ENCODE measurements at regions not wholly inside any gene's neighbourhood (a gene's known extent, or its start where the extent isn't known, plus 50 kb on each side); places are given as distances from the start of the nearest gene placed in this dataset.
"Not testable (repeated sequence)": the region's sequence is repeated elsewhere in the genome, so short reads cannot be mapped to it uniquely, and the experiment has no call there.

DNA sequence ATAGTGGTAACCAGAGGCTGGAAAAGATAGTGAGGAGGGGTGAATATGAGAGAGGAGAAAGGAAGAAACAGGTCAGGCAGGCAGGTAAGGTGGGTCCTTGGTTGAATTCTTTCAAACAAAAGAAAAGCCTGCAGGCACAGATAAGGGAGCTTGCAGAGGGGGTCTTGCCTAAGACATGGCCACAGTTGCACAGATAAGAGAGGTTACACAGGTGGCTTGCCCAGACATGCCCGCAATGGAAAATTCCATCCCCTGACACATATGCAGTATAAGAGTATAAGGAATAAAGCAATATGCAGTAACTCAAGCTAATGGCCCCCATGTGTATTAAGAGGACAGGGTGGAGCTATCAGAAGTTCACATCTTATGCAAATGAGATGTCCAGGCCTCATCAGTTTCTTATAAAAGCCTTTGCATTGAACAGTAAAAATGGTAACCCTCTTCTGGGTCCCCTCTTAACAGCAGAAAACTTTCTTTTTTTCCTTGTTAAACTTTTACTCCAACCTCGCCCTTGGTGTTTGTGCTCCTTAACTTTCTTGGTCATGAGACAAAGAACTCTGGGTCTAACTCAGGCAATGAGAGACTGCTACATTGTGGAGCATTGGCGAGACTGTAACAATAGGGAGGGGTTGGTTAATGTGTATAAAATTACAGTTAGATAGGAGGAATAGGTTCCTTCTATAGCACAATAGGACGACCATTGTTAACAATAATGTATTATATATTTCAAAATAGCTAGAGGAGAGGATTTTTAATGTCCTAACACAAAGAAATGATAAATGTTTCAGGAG is 764.6 kb downstream of the TSN start:
- no peak for DNase-seq

GRCh38 chr2:122523143-122523542 is 767.7 kb downstream of the TSN start:
- DNase-seq, result no peak

DNA sequence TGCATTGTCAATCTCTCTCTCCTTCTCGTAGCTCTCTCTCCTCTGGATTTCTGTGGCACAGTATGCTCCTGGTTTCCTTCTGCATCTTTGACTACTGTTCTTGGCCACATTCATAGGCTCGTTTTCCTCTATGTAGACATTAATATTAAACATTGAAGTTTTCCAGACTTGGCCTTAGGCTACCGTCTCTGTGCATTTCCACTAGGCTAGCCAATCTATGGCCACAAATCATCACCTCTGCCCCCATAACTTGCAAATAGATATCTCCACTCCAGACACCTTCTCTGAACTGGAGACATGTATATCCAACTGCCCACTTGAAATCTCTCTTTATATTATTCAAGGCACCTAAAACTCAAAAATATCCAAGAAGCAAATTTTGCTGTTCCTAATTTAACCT is 768.5 kb downstream of the TSN start:
- no peak for DNase-seq

- no peak for DNase-seq
Observed at GRCh38 chr2:122525336-122525735, 769.9 kb downstream of the TSN start.

DNA sequence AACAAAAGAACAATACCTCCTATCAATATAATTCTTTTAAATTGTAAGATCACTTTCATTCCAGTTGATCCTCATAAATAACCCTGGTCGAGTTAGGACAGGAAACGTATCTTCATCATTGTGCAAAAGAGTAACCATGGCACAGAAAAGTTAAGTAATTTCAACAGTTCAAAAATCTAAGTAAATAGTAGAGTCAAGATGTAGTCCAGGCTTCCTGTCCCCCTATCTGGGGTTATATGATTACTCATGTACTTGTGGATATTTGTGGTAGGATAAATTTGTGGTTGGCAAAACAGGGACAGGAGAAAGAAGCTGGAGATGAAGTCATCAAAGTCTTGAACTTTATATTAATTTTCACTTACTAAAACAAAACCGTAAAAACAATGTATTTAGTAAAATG is 772.6 kb downstream of the TSN start:
- DNase-seq, result no peak

DNA sequence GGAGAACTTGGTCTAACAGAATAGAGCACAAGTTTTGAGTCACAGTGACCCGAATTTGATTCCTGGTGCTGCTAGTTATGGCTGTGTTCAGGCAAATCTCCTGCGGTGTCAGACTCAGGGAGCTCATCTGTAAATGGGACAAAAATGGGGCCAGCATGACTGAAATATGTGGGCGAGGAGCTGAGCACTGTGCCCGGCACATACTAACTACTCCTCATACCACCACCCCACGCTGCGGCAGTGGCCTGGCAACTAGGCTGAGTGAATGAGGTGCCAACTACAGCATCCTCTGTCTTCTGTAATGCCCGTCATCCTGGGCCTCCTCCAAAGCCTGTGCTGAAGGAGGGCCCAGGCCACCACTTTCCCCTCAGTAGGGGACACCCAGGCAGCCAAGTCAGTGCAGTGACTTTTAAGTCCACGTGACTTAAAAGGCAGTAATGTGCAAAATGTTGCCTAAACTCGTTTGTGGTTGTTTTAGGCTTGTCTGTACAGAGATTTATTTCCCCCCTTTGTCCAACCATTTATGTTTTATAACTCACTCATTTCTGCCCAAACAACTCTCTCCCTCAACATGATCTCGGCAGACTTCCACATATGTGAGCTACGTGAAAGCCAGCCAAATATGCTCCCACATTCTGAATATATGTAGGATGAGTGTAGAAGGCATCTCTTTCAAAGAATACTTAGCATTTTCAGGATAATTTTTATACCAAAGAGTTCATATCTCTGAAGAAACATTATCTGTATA is 773.7 kb downstream of the TSN start:
- DNase-seq, result no peak

DNA sequence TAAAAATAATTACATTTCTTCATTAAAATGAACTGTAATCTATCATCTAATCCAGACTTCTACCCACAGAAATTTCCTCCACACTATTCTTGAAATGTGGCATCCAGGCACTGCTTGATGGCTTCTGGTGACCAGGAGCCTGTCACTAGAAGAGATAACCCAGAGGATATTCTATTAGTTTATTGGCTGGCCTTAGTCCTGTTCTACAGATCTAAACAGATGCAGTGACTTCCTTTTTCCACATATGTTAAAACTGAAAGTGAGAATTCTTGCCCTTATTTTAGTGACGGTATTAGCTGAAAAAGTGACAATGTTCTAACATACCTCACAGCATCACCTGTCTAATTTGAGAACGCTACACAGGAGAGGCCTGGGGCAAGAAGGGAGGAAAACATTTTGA is 775.4 kb downstream of the TSN start:
- no peak for DNase-seq

GRCh38 chr2:122531290-122532071 is 776.0 kb downstream of the TSN start:
- DNase-seq, result no peak

GRCh38 chr2:122532072-122532344 is 776.6 kb downstream of the TSN start:
- DNase-seq, result no peak

DNA sequence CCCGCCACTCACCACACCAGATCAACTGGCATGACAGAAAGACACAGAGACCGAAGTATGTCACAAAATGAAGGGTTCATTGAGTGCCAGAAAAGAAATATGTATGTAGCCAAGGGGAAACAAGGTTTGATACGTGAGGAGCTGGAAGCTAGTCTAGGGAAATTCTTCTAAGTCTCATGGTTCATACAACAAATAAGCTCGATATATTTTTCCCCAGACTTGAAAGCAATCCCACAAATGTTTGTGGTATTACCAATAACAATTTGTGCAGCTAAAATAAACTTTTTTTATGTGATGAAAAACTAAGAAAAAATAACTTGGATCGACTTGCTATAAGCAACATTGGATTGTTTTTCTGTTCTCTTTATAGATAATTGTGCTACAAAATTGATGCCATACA is 777.0 kb downstream of the TSN start:
- DNase-seq, result no peak

GRCh38 chr2:122535960-122536505 is 780.6 kb downstream of the TSN start:
- no peak for DNase-seq

- DNase-seq, result no peak
Observed at GRCh38 chr2:122539311-122539710, 783.9 kb downstream of the TSN start.

GRCh38 chr2:122539920-122540319 is 784.5 kb downstream of the TSN start:
- no peak for DNase-seq

DNA sequence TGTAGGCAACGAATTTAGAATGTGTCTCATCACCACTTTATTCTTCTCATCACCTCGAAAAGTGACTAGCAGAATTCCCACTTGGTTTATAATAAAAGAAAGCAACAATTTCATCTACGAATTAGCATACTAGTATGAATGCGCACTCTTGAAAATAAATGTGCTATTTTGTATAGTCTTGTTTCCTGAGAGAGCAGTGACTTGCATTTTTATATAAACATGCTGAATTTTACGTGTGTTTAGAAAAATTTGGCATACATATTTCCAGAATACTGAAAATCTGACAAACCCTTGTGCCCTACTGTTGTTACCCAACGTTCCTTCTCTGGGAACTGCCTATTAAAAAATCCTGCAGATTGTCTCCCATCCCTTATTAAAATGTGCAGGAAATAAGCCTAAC is 786.8 kb downstream of the TSN start:
- no peak for DNase-seq

DNA sequence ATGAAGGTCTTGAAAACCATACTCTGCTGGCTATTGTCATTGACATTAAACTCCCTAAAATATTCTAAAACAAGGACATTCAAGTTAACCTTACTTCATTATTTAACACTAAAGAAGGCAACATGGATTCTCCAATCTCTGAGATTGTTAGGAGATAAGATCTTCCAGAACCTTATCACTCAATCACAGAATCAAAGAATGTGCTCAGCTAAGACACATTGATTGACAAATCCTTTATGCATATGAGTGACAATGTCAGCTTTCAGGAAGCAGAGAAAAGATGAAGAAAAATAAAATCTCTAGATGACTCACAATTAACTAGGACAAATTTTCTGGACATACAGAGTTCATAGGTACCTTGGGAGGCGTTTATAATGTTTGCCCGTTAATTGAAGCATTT is 787.2 kb downstream of the TSN start:
- no peak for DNase-seq

DNA sequence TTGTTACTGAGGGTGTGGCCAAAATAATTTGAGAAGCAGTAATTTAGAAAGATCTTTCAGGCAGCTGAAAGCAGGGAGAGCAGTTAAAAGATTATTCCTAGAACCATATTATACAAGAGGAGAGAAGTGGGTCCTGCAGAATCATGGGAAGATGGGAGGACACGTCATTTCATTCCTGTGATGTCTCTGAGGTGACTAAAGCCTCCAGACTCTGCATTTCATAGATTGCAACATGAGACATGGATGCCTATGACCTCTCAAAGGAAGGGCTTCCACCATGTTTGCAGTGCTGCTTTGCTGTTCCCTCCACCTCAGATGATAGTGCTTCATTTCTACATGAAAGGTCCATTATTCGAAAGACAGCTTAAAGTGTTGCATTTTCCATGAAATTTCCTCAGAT is 788.4 kb downstream of the TSN start:
- no peak for DNase-seq

GRCh38 chr2:122545821-122546220 is 790.4 kb downstream of the TSN start:
- DNase-seq, result no peak

GRCh38 chr2:122562775-122563174 is 807.3 kb downstream of the TSN start:
- no peak for DNase-seq

GRCh38 chr2:122563781-122564180 is 808.3 kb downstream of the TSN start:
- no peak for DNase-seq

- DNase-seq, result no peak
Observed at GRCh38 chr2:122564843-122565242, 809.4 kb downstream of the TSN start.

DNA sequence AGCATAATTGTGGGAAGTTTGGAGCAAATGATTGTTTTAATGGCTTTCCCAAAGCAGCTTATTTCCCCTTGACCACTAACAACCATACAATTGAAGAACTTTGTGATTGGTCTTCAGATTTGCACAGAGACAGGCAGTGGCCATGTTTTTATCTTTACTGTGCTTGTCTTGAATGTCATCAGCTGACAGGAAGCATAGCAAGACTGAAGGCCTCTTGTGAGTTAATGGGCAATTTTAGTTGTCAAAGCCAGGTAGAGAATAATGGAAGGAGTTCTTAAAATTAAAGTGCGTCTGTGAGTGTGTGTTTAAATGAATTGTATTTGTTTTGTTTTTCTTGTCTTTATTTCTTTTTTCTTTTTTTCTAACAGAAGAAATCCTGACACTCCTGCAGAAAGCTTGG is 809.9 kb downstream of the TSN start:
- no peak for DNase-seq

GRCh38 chr2:122570641-122571040 is 815.2 kb downstream of the TSN start:
- DNase-seq, result no peak

GRCh38 chr2:122571471-122571870 is 816.0 kb downstream of the TSN start:
- not testable (repeated sequence) for DNase-seq

DNA sequence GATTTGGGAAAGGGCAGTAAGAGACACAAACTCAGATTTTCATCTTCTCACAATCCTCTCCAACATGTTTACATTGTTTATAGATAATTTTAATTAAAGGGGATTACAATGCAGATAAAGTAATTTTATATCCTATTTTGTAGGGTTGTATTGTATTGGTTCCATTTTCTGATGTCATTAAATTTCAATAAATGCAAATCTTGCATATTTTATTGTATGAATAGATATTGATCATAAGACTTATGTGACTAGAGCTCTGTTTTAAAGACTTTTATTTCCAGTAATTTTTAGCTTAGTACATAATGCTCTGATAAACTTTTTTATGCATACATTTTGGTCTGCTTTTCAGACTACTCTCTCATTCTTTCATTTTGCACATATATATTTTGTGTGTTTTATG is 819.6 kb downstream of the TSN start:
- no peak for DNase-seq

Data from NCI-H2227 treated with DMSO at 0.1 percent for 48 hours (cell line).